GM23338 (cell line): ENCODE measurements at regions not wholly inside any gene's neighbourhood (a gene's known extent, or its start where the extent isn't known, plus 50 kb on each side); places are given as distances from the start of the nearest gene placed in this dataset.

Source experiments
- ATAC-seq: fragments of 200-7000 bp; cut with Tn5 transposase; 3 replicates; pipeline ENCODE4 v1.9.1; 2020
- DNase-seq: peaks from one replicate; pipeline ENCODE4 v3.0.0-alpha.2; 2015; ENCODE audit warnings: low spot score
- H2AFZ ChIP-seq: fragments of 200-600 bp; sonication (generic); 2 replicates; pipeline ENCODE4 v1.8.0; 2016; ENCODE audit warnings: antibody characterized with exemption, mild to moderate bottlenecking, moderate library complexity
- H3F3A ChIP-seq: fragments of 200-600 bp; sonication (generic); replicated peaks from 2 replicates; pipeline ENCODE4 v1.8.0; 2017; ENCODE audit warnings: antibody characterized with exemption, mixed run types, low read depth
- H3K27ac ChIP-seq: fragments of 200-600 bp; sonication (generic); 2 replicates; pipeline ENCODE4 v1.6.1; 2016; ENCODE audit warnings: low read depth
- H3K27me3 ChIP-seq: fragments of 200-600 bp; sonication (generic); 2 replicates; pipeline ENCODE4 v1.8.0; 2016; ENCODE audit warnings: mild to moderate bottlenecking, mixed run types, moderate library complexity; ENCODE audit not compliant: insufficient read depth
- H3K36me3 ChIP-seq: fragments of 200-600 bp; sonication (generic); 2 replicates; pipeline ENCODE4 v1.8.0; 2016; ENCODE audit warnings: mild to moderate bottlenecking; ENCODE audit not compliant: insufficient read depth
- H3K4me1 ChIP-seq: fragments of 200-600 bp; sonication (generic); 2 replicates; pipeline ENCODE4 v1.8.0; 2016; ENCODE audit warnings: mild to moderate bottlenecking, moderate library complexity; ENCODE audit not compliant: insufficient read depth
- H3K4me2 ChIP-seq: fragments of 200-600 bp; sonication (generic); 2 replicates; pipeline ENCODE4 v1.7.1; 2017; ENCODE audit warnings: mixed run types
- H3K4me3 ChIP-seq: fragments of 200-600 bp; sonication (generic); 2 replicates; pipeline ENCODE4 v1.6.1; 2016; ENCODE audit warnings: mixed run types
- H3K79me2 ChIP-seq: fragments of 200-600 bp; sonication (generic); replicated peaks from 2 replicates; pipeline ENCODE4 v1.8.0; 2017; ENCODE audit warnings: mild to moderate bottlenecking; ENCODE audit not compliant: insufficient read depth
- H3K9me2 ChIP-seq: fragments of 200-600 bp; sonication (generic); 2 replicates; pipeline ENCODE4 v1.8.0; 2017; ENCODE audit not compliant: insufficient read depth
- H4K20me1 ChIP-seq: fragments of 200-600 bp; sonication (generic); replicated peaks from 2 replicates; pipeline ENCODE4 v1.8.0; 2017; ENCODE audit warnings: mild to moderate bottlenecking; ENCODE audit not compliant: insufficient read depth
- H3K27ac Mint-ChIP-seq: 2 replicates; pipeline ENCODE4 v1.8.0; 2020; ENCODE audit warnings: inconsistent platforms, mild to moderate bottlenecking, moderate library complexity, mixed read lengths
- H3K27me3 Mint-ChIP-seq: 3 replicates; pipeline ENCODE4 v1.8.0; 2022; ENCODE audit warnings: low read depth, mild to moderate bottlenecking, moderate library complexity, mixed read lengths, inconsistent platforms; ENCODE audit not compliant: insufficient read depth, poor library complexity
- H3K36me3 Mint-ChIP-seq: 3 replicates; pipeline ENCODE4 v1.8.0; 2021; ENCODE audit warnings: low read depth, mild to moderate bottlenecking, inconsistent platforms, moderate library complexity, mixed read lengths
- H3K4me1 Mint-ChIP-seq: 3 replicates; pipeline ENCODE4 v1.8.0; 2020; ENCODE audit warnings: mild to moderate bottlenecking, inconsistent platforms, mixed read lengths
- H3K4me3 Mint-ChIP-seq: 3 replicates; pipeline ENCODE4 v1.8.0; 2021; ENCODE audit warnings: moderate library complexity, mild to moderate bottlenecking, inconsistent platforms, mixed read lengths
- H3K9me3 Mint-ChIP-seq: 3 replicates; pipeline ENCODE4 v1.8.0; 2020; ENCODE audit warnings: moderate library complexity, mild to moderate bottlenecking, inconsistent platforms, mixed read lengths
- CREB1 ChIP-seq: fragments of 250-450 bp; sonication (Bioruptor Pico); IDR thresholded peaks from 2 replicates; pipeline ENCODE4 v1.5.0; 2020; ENCODE audit warnings: low read depth, mild to moderate bottlenecking, moderate library complexity
- CTCF ChIP-seq, 2 experiments: fragments of 200-600 bp in 1 of 2; sonication (generic) in 1 of 2; conservative IDR thresholded peaks; 2 replicates each; pipeline versions ENCODE4 v1.5.1 to v1.6.1; 2016 to 2017; ENCODE audit warnings: antibody characterized with exemption in 2 of 2, low read depth in 2 of 2, mild to moderate bottlenecking in 2 of 2, moderate library complexity in 1 of 2
- EZH2 ChIP-seq: fragments of 200-600 bp; sonication (generic); IDR thresholded peaks from one replicate; pipeline ENCODE4 v1.8.0; 2017; ENCODE audit warnings: antibody characterized with exemption, mild to moderate bottlenecking, low read depth; ENCODE audit not compliant: unreplicated experiment
- NANOG ChIP-seq: IDR thresholded peaks from 2 replicates; pipeline ENCODE4 v1.6.1; 2016; ENCODE audit warnings: antibody characterized with exemption, borderline replicate concordance
- POLR2AphosphoS5 ChIP-seq: IDR thresholded peaks from 2 replicates; pipeline ENCODE4 v1.6.1; 2016; ENCODE audit warnings: antibody characterized with exemption, low read depth
- STAT1 ChIP-seq: IDR thresholded peaks from one replicate; pipeline ENCODE4 v1.6.1; 2016; ENCODE audit warnings: antibody characterized with exemption; ENCODE audit not compliant: unreplicated experiment
- ZNF114 ChIP-seq: fragments of 250-450 bp; sonication (Bioruptor Pico); IDR thresholded peaks from 2 replicates; pipeline ENCODE4 v1.5.0; 2020; ENCODE audit warnings: mild to moderate bottlenecking, moderate library complexity
- ZNF331 ChIP-seq: fragments of 250-450 bp; sonication (Bioruptor Pico); IDR thresholded peaks from 2 replicates; pipeline ENCODE4 v1.5.0; 2020; ENCODE audit warnings: low read depth, mild to moderate bottlenecking, moderate library complexity
- TF ChIP-seq, protein P1 (sequence below): IDR thresholded peaks from 2 replicates; pipeline ENCODE4 v1.6.1; 2016; ENCODE audit warnings: antibody characterized with exemption
- TF ChIP-seq, protein P2 (sequence below): IDR thresholded peaks from one replicate; pipeline ENCODE4 v1.6.1; 2018; ENCODE audit warnings: antibody characterized with exemption; ENCODE audit not compliant: unreplicated experiment

GRCh38 chr3:132242790-132243189 lies 74.4 kb upstream of the ACP3 start (continued):
- no peak for TF ChIP-seq NANOG
- TF ChIP-seq, protein P1, sequence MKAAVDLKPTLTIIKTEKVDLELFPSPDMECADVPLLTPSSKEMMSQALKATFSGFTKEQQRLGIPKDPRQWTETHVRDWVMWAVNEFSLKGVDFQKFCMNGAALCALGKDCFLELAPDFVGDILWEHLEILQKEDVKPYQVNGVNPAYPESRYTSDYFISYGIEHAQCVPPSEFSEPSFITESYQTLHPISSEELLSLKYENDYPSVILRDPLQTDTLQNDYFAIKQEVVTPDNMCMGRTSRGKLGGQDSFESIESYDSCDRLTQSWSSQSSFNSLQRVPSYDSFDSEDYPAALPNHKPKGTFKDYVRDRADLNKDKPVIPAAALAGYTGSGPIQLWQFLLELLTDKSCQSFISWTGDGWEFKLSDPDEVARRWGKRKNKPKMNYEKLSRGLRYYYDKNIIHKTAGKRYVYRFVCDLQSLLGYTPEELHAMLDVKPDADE = no peak
- TF ChIP-seq CTCF (conservative IDR thresholded peaks at IDR 0.05; ENCODE audit: low read depth in 2 of 2) = no peak
- TF ChIP-seq EZH2 = no peak
- TF ChIP-seq, protein P2, sequence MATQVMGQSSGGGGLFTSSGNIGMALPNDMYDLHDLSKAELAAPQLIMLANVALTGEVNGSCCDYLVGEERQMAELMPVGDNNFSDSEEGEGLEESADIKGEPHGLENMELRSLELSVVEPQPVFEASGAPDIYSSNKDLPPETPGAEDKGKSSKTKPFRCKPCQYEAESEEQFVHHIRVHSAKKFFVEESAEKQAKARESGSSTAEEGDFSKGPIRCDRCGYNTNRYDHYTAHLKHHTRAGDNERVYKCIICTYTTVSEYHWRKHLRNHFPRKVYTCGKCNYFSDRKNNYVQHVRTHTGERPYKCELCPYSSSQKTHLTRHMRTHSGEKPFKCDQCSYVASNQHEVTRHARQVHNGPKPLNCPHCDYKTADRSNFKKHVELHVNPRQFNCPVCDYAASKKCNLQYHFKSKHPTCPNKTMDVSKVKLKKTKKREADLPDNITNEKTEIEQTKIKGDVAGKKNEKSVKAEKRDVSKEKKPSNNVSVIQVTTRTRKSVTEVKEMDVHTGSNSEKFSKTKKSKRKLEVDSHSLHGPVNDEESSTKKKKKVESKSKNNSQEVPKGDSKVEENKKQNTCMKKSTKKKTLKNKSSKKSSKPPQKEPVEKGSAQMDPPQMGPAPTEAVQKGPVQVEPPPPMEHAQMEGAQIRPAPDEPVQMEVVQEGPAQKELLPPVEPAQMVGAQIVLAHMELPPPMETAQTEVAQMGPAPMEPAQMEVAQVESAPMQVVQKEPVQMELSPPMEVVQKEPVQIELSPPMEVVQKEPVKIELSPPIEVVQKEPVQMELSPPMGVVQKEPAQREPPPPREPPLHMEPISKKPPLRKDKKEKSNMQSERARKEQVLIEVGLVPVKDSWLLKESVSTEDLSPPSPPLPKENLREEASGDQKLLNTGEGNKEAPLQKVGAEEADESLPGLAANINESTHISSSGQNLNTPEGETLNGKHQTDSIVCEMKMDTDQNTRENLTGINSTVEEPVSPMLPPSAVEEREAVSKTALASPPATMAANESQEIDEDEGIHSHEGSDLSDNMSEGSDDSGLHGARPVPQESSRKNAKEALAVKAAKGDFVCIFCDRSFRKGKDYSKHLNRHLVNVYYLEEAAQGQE = no peak
- TF ChIP-seq STAT1 = no peak
- TF ChIP-seq ZNF331 = no peak

DNA sequence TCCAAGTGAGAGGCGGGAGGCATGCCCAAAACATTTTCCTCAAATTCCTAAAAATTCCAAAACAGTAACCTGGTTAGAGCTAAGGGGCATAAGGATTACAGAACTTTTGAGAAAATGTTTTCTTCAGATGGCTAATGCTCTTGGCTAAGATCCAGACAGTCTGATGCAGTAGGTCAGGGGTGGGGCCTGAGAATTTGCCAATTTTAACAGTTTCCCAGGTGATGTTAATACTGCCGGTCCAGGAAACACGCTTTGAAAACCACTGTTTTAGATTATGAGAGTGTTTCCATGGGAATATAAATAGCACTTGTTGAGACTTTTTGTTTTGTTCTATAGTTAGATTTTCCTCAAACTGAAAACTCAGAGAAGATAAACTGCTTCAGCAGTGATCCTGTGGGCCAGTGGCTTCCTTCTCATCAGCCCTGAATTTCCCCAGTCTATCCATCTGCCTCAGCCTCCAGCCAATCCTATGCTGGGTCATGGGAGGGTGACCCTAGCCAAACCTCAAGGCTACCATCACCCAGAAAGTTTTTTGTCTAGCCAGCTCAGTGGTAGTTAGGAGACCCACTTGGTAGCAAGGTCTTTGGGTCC lies 71.6 kb upstream of the ACP3 start:
- Histone ChIP-seq H2AFZ (no peak overlapping the region), H3K27me3 (no peaks in the 10 kb centered on the region), H3K9me2 (peaks cover 7% of the 10 kb centered on the region), H4K20me1 (no peaks in the 10 kb centered on the region; the same call in 1 of the 2 replicates), H3K4me3 (no peak overlapping the region), H3F3A (no peaks in the 10 kb centered on the region), H3K4me2 (no peak overlapping the region), H3K79me2 (no peaks in the 10 kb centered on the region), H3K36me3 (no peaks in the 10 kb centered on the region), H3K4me1 (no peaks in the 10 kb centered on the region; the same call in 1 of the 2 replicates), H3K27ac (no peak overlapping the region)
- Mint-ChIP-seq H3K27ac (no peak overlapping the region), H3K9me3 (no peaks in the 10 kb centered on the region), H3K36me3 (no peaks in the 10 kb centered on the region), H3K4me3 (no peak overlapping the region), H3K4me1 (no peaks in the 10 kb centered on the region; the same call in 2 of the 3 replicates), H3K27me3 (no peaks in the 10 kb centered on the region)
- DNase-seq = no peak
- ATAC-seq = no peak
- TF ChIP-seq POLR2AphosphoS5 (no peak), NANOG (no peak), CREB1 (CRISPR knock-in tag) (no peak), EZH2 (no peak), ZNF331 (no peak), STAT1 (no peak), CTCF (conservative IDR thresholded peaks at IDR 0.05; ENCODE audit: low read depth in 2 of 2) (no peak), ZNF114 (CRISPR knock-in tag) (no peak)
- TF ChIP-seq, protein P2 = no peak
- TF ChIP-seq, protein P1 = no peak
